ENCODE measurements at regions not wholly inside any gene's neighbourhood (a gene's known extent, or its start where the extent isn't known, plus 50 kb on each side); places are given as distances from the start of the nearest gene placed in this dataset.

GRCh38 chr16:86291491-86291890 lies 218.8 kb upstream of the FOXF1 start:
- no peak for DNase-seq (ENCODE audit: extremely low spot score)
- no peak for TF ChIP-seq CTCF (IDR thresholded peaks at IDR 0.05; ENCODE audit: control extremely low read depth, extremely low read depth, low read depth, missing control alignments)
- ChIA-PET POLR2A (no interaction called here), CTCF (no interaction called here)

DNA sequence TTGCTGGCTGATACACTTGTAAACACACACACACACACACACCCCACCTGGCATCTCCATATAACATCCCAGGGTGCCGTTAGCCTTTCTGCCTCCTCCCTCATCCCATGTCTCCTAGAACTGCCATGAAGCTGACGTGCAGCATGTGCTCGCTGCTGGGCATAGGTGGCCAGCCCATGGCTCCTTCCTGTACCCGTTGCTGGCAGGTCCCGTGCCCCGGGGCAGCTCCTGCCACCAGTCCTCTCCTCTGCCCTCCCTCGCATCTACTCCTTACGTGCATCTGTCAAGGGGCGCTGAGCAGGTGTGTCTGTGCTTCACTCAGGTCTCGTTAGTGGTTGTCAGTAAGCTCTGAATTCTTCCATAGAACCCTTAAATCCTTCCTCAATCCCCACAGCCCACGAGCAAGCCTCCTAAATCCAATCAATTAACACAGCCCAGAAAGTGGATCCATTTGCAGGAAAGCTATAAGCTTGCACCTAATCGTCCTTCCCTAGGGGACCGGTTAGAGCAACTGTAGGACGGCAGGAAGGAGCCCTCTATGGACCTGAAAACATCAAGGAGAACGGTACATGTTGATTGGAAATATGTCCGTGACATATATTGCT lies 218.1 kb upstream of the FOXF1 start:
- no peak for DNase-seq (ENCODE audit: extremely low spot score)
- ChIA-PET POLR2A (no interaction called here), CTCF (no interaction called here)
- no peak for TF ChIP-seq CTCF (IDR thresholded peaks at IDR 0.05; ENCODE audit: control extremely low read depth, extremely low read depth, low read depth, missing control alignments)

- no peak for TF ChIP-seq CTCF (IDR thresholded peaks at IDR 0.05; ENCODE audit: control extremely low read depth, extremely low read depth, low read depth, missing control alignments)
- CTCF ChIA-PET: no interaction called here
Observed at GRCh38 chr16:86292942-86293341, 217.4 kb upstream of the FOXF1 start.

GRCh38 chr16:86293906-86294305 lies 216.4 kb upstream of the FOXF1 start:
- ChIA-PET POLR2A (no interaction called here), CTCF (no interaction called here)
- no peak for TF ChIP-seq CTCF (IDR thresholded peaks at IDR 0.05; ENCODE audit: control extremely low read depth, extremely low read depth, low read depth, missing control alignments)
- no peak for DNase-seq (ENCODE audit: extremely low spot score)

More at GRCh38 chr16:86292942-86293341, 217.4 kb upstream of the FOXF1 start:
- POLR2A ChIA-PET: no interaction called here
- DNase-seq (ENCODE audit: extremely low spot score): no peak

- no peak for DNase-seq (ENCODE audit: extremely low spot score)
- ChIA-PET CTCF (no interaction called here), POLR2A (no interaction called here)
- TF ChIP-seq CTCF (IDR thresholded peaks at IDR 0.05; ENCODE audit: control extremely low read depth, extremely low read depth, low read depth, missing control alignments): no peak
Observed at GRCh38 chr16:86294535-86295196, 215.7 kb upstream of the FOXF1 start.

- ChIA-PET POLR2A (no interaction called here), CTCF (no interaction called here)
- no peak for DNase-seq (ENCODE audit: extremely low spot score)
- no peak for TF ChIP-seq CTCF (IDR thresholded peaks at IDR 0.05; ENCODE audit: control extremely low read depth, extremely low read depth, low read depth, missing control alignments)
Observed at GRCh38 chr16:86296256-86296655, 214.1 kb upstream of the FOXF1 start.
